SHP77 (cell line): ENCODE measurements at regions not wholly inside any gene's neighbourhood (a gene's known extent, or its start where the extent isn't known, plus 50 kb on each side); places are given as distances from the start of the nearest gene placed in this dataset.
"Not testable (repeated sequence)": the region's sequence is repeated elsewhere in the genome, so short reads cannot be mapped to it uniquely, and the experiment has no call there.

Experiments used
- DNase-seq, 2 experiments: peaks; one replicate each; lab custom pipeline; 2025; lab: John Stamatoyannopoulos, UW

DNA sequence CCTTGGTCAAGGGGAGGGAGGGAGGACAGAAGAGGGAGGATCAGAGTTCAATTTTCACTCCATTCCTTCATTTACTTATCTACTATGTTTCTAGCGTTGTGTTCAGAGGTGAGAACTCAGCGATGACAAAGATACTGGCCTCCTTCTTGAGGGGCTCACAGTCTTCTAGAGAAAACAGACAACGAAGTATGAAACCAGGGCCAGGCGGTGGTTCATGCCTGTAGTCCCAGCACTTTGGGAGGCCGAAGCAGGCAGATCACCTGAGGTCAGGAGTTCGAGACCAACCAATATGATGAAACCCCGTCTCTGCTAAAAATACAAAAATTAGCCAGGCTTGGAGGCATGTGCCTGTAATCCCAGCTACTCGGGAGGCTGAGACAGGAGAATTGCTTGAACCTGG lies 277.4 kb downstream of the MYCN start:
- not testable (repeated sequence) for DNase-seq

DNA sequence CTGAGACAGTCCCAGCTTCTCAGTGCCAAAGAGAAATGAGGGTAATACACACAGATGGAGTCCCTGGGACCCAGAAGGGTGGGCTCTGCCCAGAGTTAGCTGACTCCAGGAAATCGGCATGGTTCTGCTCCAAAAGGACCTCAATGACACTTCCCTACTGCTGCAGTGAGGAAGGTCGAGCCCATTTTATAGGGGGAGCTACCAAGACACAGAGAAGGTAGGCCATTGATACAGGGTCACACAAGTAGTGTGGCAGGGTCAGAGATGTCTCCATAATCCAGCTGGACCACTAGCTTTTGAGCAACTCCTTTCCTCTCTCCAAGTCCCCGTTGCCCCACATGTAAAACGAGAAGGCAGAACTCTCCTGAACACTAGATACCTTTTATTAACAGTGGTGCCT lies 276.9 kb downstream of the MYCN start:
- no peak for DNase-seq

DNA sequence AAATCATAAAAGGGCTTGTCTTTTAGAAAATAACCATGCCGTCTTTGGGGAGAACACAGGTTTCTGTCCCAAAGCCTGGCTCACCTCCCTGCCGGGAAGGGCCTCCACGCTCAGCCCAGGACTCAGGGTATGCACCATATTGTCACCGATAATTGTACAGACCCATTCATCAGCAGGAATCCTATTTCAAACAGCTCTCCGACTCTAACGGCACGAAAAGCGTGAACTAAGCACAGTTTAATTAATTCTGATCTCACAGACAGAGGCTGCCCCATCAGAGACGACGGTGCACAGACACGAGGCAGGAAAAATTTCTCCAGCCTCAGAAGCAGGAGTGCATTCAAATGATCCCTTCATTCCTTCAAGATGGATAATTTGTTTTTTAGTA lies 276.2 kb downstream of the MYCN start:
- no peak for DNase-seq

DNA sequence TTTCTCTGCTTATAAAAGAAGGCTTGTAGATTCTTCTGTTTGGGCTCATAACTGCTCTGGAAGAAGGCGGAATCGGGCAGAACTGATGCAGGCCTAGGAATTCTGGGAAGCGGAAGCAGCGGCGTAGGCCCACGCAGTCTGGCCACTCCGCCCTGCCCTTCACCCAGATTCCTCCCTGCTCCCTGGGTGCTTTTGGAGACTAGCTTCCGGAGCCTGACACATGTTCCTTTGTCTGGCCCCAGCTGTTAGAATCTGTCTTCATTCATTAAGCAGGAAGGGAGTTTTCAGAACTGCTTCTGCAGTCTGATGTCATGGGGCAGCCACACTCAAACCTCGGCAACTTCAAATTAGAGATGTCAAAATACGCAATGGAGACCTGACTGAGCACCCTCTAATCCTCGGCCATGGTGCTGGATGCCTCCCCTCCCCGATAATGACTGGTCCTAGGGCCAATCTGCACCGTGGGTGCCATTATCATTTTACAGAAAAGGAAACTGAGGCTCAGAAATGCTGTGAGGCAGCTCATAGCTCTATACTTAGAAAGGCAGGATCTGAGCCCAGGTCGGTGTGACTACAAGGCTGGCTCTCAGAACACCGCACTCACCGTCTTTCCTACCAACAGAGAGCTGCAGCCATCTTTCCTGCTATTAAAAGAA lies 275.7 kb downstream of the MYCN start:
- no peak for DNase-seq

- no peak for DNase-seq
Measured at GRCh38 chr2:16214861-16215260, 274.5 kb downstream of the MYCN start.

DNA sequence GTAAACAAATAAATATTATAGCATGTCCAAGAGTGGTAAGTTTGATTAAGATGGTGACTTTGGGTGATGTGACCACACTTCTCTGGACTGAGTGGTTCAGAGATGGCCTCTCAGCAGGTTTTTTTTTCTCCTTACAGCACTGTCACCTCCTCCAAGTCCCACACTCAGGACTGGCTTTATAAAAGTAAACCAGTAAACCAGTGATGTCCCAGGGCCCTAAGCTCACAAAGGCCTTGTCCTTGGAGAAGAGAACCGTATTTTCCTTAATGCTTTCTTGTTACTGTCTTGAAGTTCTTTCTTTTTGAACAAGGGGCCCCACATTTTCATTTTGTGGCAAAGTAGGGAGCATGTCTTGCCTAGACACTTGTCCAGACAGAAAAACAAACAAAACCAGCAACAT lies 274.0 kb downstream of the MYCN start:
- no peak for DNase-seq

GRCh38 chr2:16212321-16212720 lies 272.0 kb downstream of the MYCN start:
- no peak for DNase-seq

GRCh38 chr2:16211341-16211740 lies 271.0 kb downstream of the MYCN start:
- DNase-seq, result no peak

DNA sequence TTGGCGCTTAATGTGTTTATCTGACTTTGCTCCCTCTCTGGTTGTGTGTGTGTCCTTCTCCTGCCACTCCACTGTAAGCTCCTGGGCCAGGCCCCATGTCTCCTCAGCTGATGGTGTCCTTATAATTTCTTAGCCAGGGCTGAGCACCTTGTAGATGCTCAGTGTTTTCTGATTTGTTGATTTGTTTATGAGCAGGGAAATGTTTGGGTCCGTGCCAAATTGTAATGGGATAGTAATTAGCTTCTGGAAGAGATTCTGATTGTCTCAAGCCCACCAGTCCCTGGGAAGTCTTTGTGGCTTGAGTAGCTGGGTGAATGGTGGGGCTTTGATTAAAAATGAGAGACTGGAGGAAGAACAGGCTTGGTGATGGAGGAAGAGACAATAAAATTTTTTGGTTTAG lies 270.5 kb downstream of the MYCN start:
- no peak for DNase-seq

GRCh38 chr2:16209799-16210198 lies 269.4 kb downstream of the MYCN start:
- no peak for DNase-seq

DNA sequence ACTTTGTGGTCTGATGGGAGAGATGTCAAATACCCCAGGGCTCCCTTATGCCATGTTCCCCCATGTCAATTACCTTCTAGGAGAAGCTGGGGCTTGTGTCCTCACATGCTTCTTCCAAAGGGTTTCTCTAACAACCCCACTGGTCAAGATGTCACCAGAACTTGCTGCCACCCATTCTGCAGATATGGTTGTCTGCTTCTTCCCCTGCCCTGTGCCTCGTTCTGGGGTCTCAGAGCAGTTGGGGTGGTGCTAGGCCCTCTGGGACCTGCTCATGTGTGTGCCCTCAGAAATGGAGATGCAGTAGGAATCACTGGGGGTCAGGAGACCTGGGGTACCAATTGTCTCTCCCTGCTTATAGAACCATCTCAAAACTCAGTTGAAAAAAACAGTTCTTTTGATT lies 268.6 kb downstream of the MYCN start:
- DNase-seq, result no peak

- no peak for DNase-seq
Measured at GRCh38 chr2:16208241-16208797, 268.0 kb downstream of the MYCN start.

- no peak for DNase-seq
Measured at GRCh38 chr2:16207611-16208010, 267.3 kb downstream of the MYCN start.

DNA sequence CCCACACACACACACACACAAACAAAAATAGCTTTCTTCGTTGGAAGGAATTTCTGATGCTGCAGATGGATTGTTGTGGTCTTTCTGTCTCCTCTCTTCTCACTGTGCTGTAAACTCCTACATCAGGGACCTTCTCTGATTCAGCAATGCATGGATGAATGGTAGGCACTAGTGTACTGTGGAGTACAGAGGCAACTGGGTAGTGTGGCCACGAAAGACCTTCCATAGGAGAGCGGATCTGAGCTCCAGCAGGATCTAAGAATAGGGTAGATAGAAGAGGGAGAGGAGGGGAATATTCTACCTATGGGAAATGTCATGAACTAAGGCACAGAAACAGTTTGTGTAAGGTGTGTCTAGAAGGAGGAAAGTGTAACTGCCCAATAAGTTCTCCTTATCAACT lies 266.8 kb downstream of the MYCN start:
- DNase-seq, result no peak

GRCh38 chr2:16206191-16206944 lies 266.0 kb downstream of the MYCN start:
- DNase-seq, result no peak

- DNase-seq, result no peak
Measured at GRCh38 chr2:16205631-16206030, 265.3 kb downstream of the MYCN start.

DNA sequence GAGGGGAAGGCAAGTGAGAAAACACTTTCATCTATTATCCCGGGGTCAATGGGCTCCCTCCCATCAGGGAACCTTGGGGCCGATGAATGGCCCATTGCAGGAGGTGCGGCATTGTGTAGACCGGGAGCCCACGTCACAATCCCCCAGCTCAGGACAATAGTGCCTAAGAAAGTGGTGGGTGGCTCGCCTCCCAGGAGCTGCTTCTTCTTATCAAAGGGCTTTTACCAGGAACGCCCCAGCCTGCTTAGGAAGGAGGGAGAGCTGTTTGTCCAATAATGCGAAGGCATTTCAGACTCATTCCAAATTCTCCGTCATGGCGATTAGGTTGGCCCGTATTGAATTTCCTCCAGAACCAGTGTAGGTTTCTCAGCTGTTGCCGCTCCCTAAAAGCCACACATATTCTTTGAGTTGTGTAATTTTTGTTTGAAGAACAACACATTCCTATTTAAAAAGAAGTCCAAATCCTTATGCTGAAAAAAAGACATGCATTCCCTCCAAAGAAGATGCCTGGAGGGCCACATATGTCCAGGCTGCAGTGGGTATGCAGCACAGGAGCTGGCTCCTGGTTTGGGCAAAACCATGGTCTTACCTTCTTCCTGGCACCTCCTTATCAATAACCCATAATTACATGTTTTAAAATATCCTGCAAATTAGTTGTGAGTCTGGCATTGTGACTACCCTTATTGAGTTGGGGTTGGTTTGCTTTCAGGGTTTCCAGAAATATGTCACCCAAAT lies 264.7 kb downstream of the MYCN start:
- DNase-seq, result no peak

GRCh38 chr2:16204251-16204650 lies 263.9 kb downstream of the MYCN start:
- no peak for DNase-seq

GRCh38 chr2:16203691-16204090 lies 263.3 kb downstream of the MYCN start:
- no peak for DNase-seq

- no peak for DNase-seq
Measured at GRCh38 chr2:16203069-16203468, 262.7 kb downstream of the MYCN start.

DNA sequence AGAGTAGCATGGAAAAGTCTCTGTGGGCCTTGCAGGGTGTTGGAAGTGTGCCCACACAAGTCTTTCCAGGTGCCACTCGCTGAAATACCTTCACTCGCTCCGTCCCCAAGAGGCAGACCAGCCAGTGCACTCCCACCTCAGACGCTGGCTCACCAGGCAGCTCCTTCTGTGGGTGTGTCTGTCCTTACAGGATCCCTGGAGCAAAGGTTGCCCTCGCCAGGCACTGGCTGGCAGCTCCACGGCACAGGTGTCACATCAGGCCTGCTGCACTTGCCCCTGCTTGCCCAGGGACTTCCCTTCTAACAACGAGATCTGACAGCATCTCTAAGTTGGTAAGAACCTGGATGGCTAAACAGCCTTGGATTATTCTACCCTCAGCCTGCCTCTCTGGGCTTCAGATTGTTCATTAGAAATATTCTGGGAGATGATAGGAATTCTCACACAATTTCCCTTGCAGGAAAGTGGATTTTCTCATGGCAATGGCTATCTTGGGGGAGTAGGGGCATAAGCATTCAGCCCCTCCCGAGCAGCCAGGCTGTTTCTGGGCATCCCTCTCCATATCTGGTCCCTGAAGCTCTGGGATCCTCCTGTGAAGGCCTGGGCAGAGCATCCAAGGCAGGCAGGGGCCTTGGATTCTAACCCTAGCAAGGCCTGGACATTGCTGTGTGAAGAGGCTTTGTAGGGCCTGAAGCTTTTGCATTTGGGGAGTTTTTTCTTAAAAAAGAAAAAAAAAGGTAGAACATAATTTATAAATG lies 262.1 kb downstream of the MYCN start:
- DNase-seq, result no peak

- peak; percentile 22 to 34 for DNase-seq
Measured at GRCh38 chr2:16201848-16202247, 261.5 kb downstream of the MYCN start.
